Muscle of back (tissue), 3 donors: ENCODE measurements at regions not wholly inside any gene's neighbourhood (a gene's known extent, or its start where the extent isn't known, plus 50 kb on each side); places are given as distances from the start of the nearest gene placed in this dataset.
"Not testable (repeated sequence)": the region's sequence is repeated elsewhere in the genome, so short reads cannot be mapped to it uniquely, and the experiment has no call there.

Experiments
- DNase-seq, 3 donors: peaks; one replicate each; pipeline versions ENCODE4 v3.0.0 to v3.0.0-alpha.2; 2013

- no peak for DNase-seq
Measured at GRCh38 chr5:41995193-41995592, 70.1 kb downstream of the FBXO4 start.

- DNase-seq, result no peak
Measured at GRCh38 chr5:42001673-42002072, 76.6 kb downstream of the FBXO4 start.

GRCh38 chr5:42003852-42004251 is 78.8 kb downstream of the FBXO4 start:
- not testable (repeated sequence) for DNase-seq

GRCh38 chr5:42005561-42006153 is 80.6 kb downstream of the FBXO4 start:
- DNase-seq, result peak in 2 of 3 donors; percentile 3 to 22

- no peak for DNase-seq
Measured at GRCh38 chr5:42013561-42013960, 88.5 kb downstream of the FBXO4 start.

GRCh38 chr5:42015254-42015653 is 90.2 kb downstream of the FBXO4 start:
- no peak for DNase-seq

- DNase-seq, result no peak
Measured at GRCh38 chr5:42015681-42016080, 90.6 kb downstream of the FBXO4 start.

- peak in 1 of 3 donors; percentile 25 for DNase-seq
Measured at GRCh38 chr5:42020788-42021530, 95.9 kb downstream of the FBXO4 start.

GRCh38 chr5:42021923-42022322 is 96.8 kb downstream of the FBXO4 start:
- no peak for DNase-seq

GRCh38 chr5:42022383-42022972 is 97.4 kb downstream of the FBXO4 start:
- DNase-seq, result no peak

- DNase-seq, result no peak
Measured at GRCh38 chr5:42026446-42026845, 101.4 kb downstream of the FBXO4 start.

GRCh38 chr5:42032137-42032536 is 107.1 kb downstream of the FBXO4 start:
- DNase-seq, result no peak

- DNase-seq, result no peak
Measured at GRCh38 chr5:42035526-42035925, 110.4 kb downstream of the FBXO4 start.

- no peak for DNase-seq
Measured at GRCh38 chr5:42036379-42036778, 111.3 kb downstream of the FBXO4 start.

GRCh38 chr5:42037379-42037932 is 112.4 kb downstream of the FBXO4 start:
- DNase-seq, result no peak

GRCh38 chr5:42043400-42043799 is 118.3 kb downstream of the FBXO4 start:
- DNase-seq, result no peak

- DNase-seq, result peak; percentile 1 to 11 (median 4)
Measured at GRCh38 chr5:42057254-42057690, 132.2 kb downstream of the FBXO4 start.

GRCh38 chr5:42059291-42059690 is 134.2 kb downstream of the FBXO4 start:
- DNase-seq, result no peak

GRCh38 chr5:42059778-42060464 is 134.8 kb downstream of the FBXO4 start:
- no peak for DNase-seq

GRCh38 chr5:42061121-42061520 is 136.0 kb downstream of the FBXO4 start:
- DNase-seq, result no peak

GRCh38 chr5:42064821-42065220 is 139.7 kb downstream of the FBXO4 start:
- DNase-seq, result no peak

GRCh38 chr5:42066131-42066530 is 141.1 kb downstream of the FBXO4 start:
- no peak for DNase-seq
